Activated T-helper 2 cell treated with anti-CD3 and anti-CD28 coated beads, Interferon-gamma antibody, Interleukin-2, Interleukin-4, amounts not matched to agents 10 μg/mL and 5 μg/mL and 100 μg/mL, durations not matched to agents 14 hours and 24 hours and 36 hours (primary cell): ENCODE measurements at regions not wholly inside any gene's neighbourhood (a gene's known extent, or its start where the extent isn't known, plus 50 kb on each side); places are given as distances from the start of the nearest gene placed in this dataset.

Experiments used
- DNase-seq: peaks from one replicate; pipeline ENCODE4 v3.0.0; 2021; ENCODE audit warnings: low spot score
- H3K27ac Mint-ChIP-seq: one replicate; pipeline ENCODE4 v1.8.0; 2021; ENCODE audit warnings: mixed read lengths
- H3K27me3 Mint-ChIP-seq: one replicate; pipeline ENCODE4 v1.8.0; 2021; ENCODE audit warnings: low read depth, mixed read lengths
- H3K36me3 Mint-ChIP-seq: one replicate; pipeline ENCODE4 v1.8.0; 2021; ENCODE audit warnings: low read depth, mixed read lengths
- H3K4me1 Mint-ChIP-seq: one replicate; pipeline ENCODE4 v1.8.0; 2021; ENCODE audit warnings: low read depth, mixed read lengths
- H3K4me3 Mint-ChIP-seq: one replicate; pipeline ENCODE4 v1.8.0; 2021; ENCODE audit warnings: low read depth, mild to moderate bottlenecking, moderate library complexity, mixed read lengths
- H3K9me3 Mint-ChIP-seq: one replicate; pipeline ENCODE4 v1.8.0; 2021; ENCODE audit warnings: mixed read lengths
- intact Hi-C: fragments of 100-400 bp; cut with micrococcal nuclease; formaldehyde crosslinking; loops from one replicate; pipeline ENCODE4 v1.15.1; 2023

GRCh38 chr4:133513901-133514300 is 364.8 kb downstream of the PCDH10 start:
- Mint-ChIP-seq H3K27ac (no peak overlapping the region), H3K9me3 (peaks cover 9% of the 10 kb centered on the region), H3K36me3 (no peaks in the 10 kb centered on the region), H3K4me1 (no peaks in the 10 kb centered on the region), H3K4me3 (no peak overlapping the region), H3K27me3 (no peaks in the 10 kb centered on the region)
- intact Hi-C loops, result no loop called here
- no peak for DNase-seq

GRCh38 chr4:133498149-133498548 is 349.1 kb downstream of the PCDH10 start:
- Mint-ChIP-seq H3K27ac (no peak overlapping the region), H3K27me3 (no peaks in the 10 kb centered on the region), H3K9me3 (peaks cover 3% of the 10 kb centered on the region), H3K4me3 (no peak overlapping the region), H3K4me1 (no peaks in the 10 kb centered on the region), H3K36me3 (no peaks in the 10 kb centered on the region)
- intact Hi-C loops, result no loop called here
- no peak for DNase-seq

DNA sequence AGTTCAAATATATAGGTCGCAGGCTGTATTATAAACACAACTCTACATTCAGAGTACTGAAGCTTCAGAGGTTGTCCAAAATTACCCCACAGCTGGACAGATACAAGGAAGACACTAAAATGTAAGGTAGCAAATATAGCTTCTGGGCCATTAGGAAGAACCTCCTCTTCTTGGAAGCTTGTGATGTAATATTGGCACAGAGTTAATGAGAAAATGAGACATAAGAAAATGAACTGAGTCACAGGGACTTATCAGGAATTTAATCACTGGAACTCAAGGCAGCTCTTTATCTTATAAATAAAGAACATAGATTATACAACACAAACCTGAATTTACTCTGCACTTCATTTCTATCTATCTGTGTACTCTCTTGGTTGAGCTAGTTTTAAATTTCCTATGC is 344.7 kb downstream of the PCDH10 start:
- Mint-ChIP-seq H3K27ac (no peak overlapping the region), H3K9me3 (no peaks in the 10 kb centered on the region), H3K4me3 (no peak overlapping the region), H3K4me1 (no peaks in the 10 kb centered on the region), H3K36me3 (no peaks in the 10 kb centered on the region), H3K27me3 (no peaks in the 10 kb centered on the region)
- intact Hi-C loops, result no loop called here
- DNase-seq, result no peak

DNA sequence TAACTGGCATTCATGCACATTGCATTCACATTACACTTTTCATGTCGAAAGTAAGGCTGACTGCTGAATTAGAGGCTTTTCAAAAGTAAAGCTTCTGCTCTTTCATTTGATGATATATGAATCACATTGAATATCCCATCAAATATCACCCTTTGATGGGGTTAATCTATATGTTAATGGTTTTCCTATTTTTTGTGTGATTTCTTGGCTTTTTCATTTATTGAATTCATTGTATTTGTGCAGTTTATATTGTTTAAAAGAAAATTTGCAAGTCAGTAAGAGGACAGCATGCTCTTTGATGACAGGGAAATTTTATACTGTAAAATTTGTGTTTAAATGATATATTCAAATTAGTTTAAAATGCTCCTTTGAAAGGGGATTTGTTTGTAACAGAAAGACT is 344.1 kb downstream of the PCDH10 start:
- intact Hi-C loops, result no loop called here
- Mint-ChIP-seq H3K4me1 (no peaks in the 10 kb centered on the region), H3K36me3 (no peaks in the 10 kb centered on the region), H3K27me3 (no peaks in the 10 kb centered on the region), H3K4me3 (no peak overlapping the region), H3K9me3 (no peaks in the 10 kb centered on the region), H3K27ac (no peak overlapping the region)
- no peak for DNase-seq

GRCh38 chr4:133484287-133484686 is 335.2 kb downstream of the PCDH10 start:
- no peaks in the 10 kb centered on the region for H3K4me1 Mint-ChIP-seq
- peaks cover 6% of the 10 kb centered on the region for H3K9me3 Mint-ChIP-seq
- no peaks in the 10 kb centered on the region for H3K27me3 Mint-ChIP-seq
- intact Hi-C loops, result no loop called here
- no peak overlapping the region for H3K27ac Mint-ChIP-seq
- no peak for DNase-seq
- H3K36me3 Mint-ChIP-seq, result no peaks in the 10 kb centered on the region
- H3K4me3 Mint-ChIP-seq, result no peak overlapping the region

- Mint-ChIP-seq H3K9me3 (peaks cover 6% of the 10 kb centered on the region), H3K27me3 (no peaks in the 10 kb centered on the region), H3K4me3 (no peak overlapping the region), H3K4me1 (no peaks in the 10 kb centered on the region), H3K27ac (no peak overlapping the region), H3K36me3 (no peaks in the 10 kb centered on the region)
- no peak for DNase-seq
- intact Hi-C loops, result no loop called here
Observed at GRCh38 chr4:133483600-133484246, 334.6 kb downstream of the PCDH10 start.

DNA sequence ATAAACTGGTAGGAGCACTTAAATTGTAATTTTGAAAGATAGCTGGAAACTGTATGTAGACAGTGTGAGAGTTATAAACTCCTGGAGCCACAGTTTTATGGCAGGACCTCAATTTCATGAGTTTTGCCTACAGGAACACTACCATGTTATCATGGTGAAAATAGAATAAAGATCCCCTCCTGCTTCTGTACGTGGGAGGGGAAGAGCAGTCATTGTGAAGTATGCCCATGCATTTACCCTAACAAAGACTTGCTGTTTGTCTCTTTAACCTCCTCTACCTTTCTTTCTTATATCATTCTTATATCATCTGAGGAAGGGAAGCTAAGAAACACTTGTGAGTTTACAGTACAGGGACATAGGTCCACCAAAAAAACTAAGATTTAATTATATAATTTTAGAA is 327.0 kb downstream of the PCDH10 start:
- intact Hi-C loops, result no loop called here
- no peak for DNase-seq
- Mint-ChIP-seq H3K27me3 (no peaks in the 10 kb centered on the region), H3K27ac (no peak overlapping the region), H3K4me3 (no peak overlapping the region), H3K36me3 (no peaks in the 10 kb centered on the region), H3K4me1 (no peaks in the 10 kb centered on the region), H3K9me3 (no peaks in the 10 kb centered on the region)

GRCh38 chr4:133474501-133474900 is 325.4 kb downstream of the PCDH10 start:
- no peaks in the 10 kb centered on the region for H3K4me1 Mint-ChIP-seq
- DNase-seq, result no peak
- H3K27me3 Mint-ChIP-seq, result no peaks in the 10 kb centered on the region
- no peaks in the 10 kb centered on the region for H3K9me3 Mint-ChIP-seq
- intact Hi-C loops, result no loop called here
- no peaks in the 10 kb centered on the region for H3K36me3 Mint-ChIP-seq
- H3K27ac Mint-ChIP-seq, result no peak overlapping the region
- no peak overlapping the region for H3K4me3 Mint-ChIP-seq

DNA sequence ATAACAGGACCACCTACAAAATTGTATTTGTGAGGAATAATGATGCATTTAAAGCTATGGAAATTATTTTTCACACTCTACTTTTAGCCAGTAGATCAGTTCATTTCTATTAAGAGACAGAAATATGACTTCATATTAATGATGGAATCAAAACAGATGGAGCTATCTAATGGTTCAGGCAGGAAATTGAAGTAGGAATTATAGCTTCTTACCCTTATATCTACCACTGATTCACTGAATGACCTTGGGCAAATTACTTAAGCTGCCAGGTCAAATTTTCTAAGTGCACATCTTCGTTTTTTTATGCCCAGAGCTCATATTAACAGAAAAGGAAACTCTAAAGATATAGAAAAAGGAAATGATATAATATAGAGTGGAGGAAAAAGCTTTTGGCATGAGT is 323.1 kb downstream of the PCDH10 start:
- Mint-ChIP-seq H3K36me3 (no peaks in the 10 kb centered on the region), H3K4me1 (no peaks in the 10 kb centered on the region), H3K27me3 (no peaks in the 10 kb centered on the region), H3K9me3 (no peaks in the 10 kb centered on the region), H3K4me3 (no peak overlapping the region), H3K27ac (no peak overlapping the region)
- DNase-seq, result no peak
- intact Hi-C loops, result no loop called here

- Mint-ChIP-seq H3K27me3 (no peaks in the 10 kb centered on the region), H3K9me3 (no peaks in the 10 kb centered on the region), H3K36me3 (no peaks in the 10 kb centered on the region), H3K4me3 (no peak overlapping the region), H3K4me1 (no peaks in the 10 kb centered on the region), H3K27ac (no peak overlapping the region)
- intact Hi-C loops, result no loop called here
- DNase-seq, result no peak
Observed at GRCh38 chr4:133467290-133467947, 318.3 kb downstream of the PCDH10 start.

GRCh38 chr4:133465022-133465421 is 315.9 kb downstream of the PCDH10 start:
- H3K4me3 Mint-ChIP-seq, result no peak overlapping the region
- no peaks in the 10 kb centered on the region for H3K9me3 Mint-ChIP-seq
- H3K36me3 Mint-ChIP-seq, result no peaks in the 10 kb centered on the region
- H3K27ac Mint-ChIP-seq, result no peak overlapping the region
- no peak for DNase-seq
- H3K4me1 Mint-ChIP-seq, result no peaks in the 10 kb centered on the region
- intact Hi-C loops, result no loop called here
- H3K27me3 Mint-ChIP-seq, result no peaks in the 10 kb centered on the region

- H3K27ac Mint-ChIP-seq, result no peak overlapping the region
- intact Hi-C loops, result no loop called here
- H3K36me3 Mint-ChIP-seq, result no peaks in the 10 kb centered on the region
Observed at GRCh38 chr4:133464311-133464710, 315.2 kb downstream of the PCDH10 start.

GRCh38 chr4:133452678-133453077 is 303.6 kb downstream of the PCDH10 start:
- Mint-ChIP-seq H3K36me3 (no peaks in the 10 kb centered on the region), H3K27ac (no peak overlapping the region), H3K4me1 (no peaks in the 10 kb centered on the region), H3K27me3 (no peaks in the 10 kb centered on the region), H3K9me3 (no peaks in the 10 kb centered on the region), H3K4me3 (no peak overlapping the region)
- intact Hi-C loops, result no loop called here
- no peak for DNase-seq

More at GRCh38 chr4:133464311-133464710, 315.2 kb downstream of the PCDH10 start:
- H3K4me1 Mint-ChIP-seq, result no peaks in the 10 kb centered on the region
- no peak overlapping the region for H3K4me3 Mint-ChIP-seq
- no peak for DNase-seq
- no peaks in the 10 kb centered on the region for H3K27me3 Mint-ChIP-seq
- H3K9me3 Mint-ChIP-seq, result no peaks in the 10 kb centered on the region
